ENCODE measurements at regions not wholly inside any gene's neighbourhood (a gene's known extent, or its start where the extent isn't known, plus 50 kb on each side); places are given as distances from the start of the nearest gene placed in this dataset.

- DNase-seq, result no peak
Observed at GRCh38 chr13:111949311-111949710, 117.6 kb upstream of the SOX1 start.

DNA sequence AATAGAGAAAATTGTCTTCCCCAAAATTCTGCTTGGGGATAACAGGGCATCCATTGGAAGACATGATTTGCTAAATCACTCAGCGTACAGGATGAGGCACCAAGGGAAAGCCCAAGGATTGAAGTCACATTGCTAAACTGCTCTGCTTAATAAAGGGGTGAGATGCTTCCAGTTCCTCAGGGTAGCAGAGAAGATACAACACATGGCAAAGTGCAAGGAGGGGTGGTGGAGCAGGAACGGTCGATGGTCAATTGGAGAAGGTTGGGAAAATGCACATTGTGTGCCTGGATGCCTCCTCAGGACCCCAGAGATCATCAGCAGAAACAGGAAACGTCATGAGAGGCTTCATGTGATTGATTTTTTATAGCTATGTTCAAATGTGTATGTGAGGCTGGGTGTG, 116.3 kb upstream of the SOX1 start:
- DNase-seq, result no peak

- no peak for DNase-seq
Observed at GRCh38 chr13:111952032-111952431, 114.9 kb upstream of the SOX1 start.

GRCh38 chr13:111952814-111953213, 114.1 kb upstream of the SOX1 start:
- DNase-seq, result no peak

DNA sequence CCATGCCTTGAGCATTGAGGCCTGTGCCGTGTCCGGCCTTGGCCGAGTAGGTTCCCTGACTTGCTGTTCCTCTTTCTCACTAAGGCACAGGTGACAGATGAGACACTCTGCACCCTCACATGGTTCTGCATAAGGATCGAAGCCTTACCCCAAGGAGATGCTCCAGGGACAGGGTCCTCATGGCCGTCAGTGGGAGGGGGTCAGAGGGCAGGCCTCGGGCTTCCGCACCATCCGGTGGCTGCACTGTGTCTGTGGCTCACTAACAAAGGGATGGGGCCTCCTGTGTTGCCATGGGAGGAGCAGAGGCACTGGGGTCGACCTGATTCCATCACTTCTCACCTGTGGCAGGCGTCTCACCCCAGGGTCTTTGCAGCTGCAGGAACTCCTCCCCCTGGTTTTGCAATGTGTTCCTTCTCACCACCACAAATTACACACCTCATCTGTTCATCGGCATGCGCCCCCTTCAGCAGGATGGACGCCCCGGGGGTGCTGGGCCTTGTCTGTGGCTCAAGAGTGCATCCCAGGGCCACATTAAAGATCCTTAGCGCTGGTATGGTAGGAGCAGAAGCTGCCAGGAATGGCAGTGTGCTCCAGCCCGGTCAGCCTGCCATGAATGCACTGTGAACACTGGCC, 113.3 kb upstream of the SOX1 start:
- no peak for DNase-seq

- DNase-seq, result no peak
Observed at GRCh38 chr13:111954661-111955411, 112.1 kb upstream of the SOX1 start.

GRCh38 chr13:111955412-111956065, 111.4 kb upstream of the SOX1 start:
- DNase-seq, result no peak

GRCh38 chr13:111956261-111957151, 110.4 kb upstream of the SOX1 start:
- no peak for DNase-seq

DNA sequence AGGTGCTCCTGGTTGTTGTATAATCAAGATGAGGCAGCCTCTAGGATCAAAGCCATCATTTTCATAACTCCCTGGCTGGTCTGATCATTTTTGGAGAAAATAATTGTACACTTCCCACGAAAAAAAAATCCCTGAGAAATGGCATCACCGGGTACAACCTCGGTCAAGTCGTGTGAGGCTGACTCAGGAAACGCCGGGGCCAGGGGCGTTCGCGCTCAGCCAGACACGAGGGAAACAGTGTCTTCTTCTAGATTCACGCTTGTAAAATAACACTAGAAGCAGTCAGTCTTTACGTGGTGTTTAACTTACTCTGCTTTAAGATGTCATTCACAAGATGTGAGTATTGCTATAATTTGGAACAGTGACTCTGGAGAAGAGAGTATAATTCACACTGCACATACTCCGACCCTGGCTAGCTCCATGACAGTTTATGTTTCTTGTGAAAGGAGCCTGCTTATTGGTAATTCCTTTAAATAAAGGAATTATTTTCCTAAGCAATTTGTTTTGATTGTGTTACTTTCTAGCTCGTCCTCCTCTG, 109.0 kb upstream of the SOX1 start:
- no peak for DNase-seq

DNA sequence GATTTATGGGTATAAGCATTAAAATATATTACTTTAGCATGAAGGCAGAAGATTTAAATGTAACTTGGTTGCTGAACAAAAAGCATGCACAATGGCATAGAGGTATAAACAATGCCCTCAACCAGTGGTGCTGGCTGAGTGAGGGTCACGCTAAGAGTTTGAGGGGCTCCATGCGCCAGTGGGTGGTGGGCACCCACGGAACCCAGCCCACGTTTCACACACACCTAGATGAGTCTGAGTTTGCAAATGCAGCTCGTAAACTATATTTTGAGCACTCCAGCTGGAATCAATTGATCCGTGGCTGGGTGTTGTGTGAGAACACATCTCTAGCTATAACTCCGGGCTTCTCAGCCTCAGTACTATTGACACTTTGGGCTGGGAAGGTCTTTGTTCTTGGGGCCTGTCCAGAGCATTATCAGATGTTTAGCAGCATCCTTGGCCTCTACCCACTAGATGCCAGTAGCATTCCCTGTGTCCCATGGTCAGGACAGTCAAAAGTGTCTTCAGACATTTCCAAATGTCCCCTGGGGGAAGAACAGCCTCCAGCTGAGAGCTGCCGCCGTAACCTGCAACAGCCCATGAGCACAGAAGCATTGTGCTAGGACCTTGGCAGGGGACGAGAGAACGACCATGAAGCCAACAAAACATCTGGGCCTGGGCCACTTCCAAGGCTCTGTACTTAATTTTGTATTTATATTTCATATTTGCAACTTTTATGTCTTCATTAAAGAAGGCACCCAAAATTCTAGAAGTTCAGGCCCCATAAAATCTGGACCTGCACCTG, 108.1 kb upstream of the SOX1 start:
- no peak for DNase-seq

DNA sequence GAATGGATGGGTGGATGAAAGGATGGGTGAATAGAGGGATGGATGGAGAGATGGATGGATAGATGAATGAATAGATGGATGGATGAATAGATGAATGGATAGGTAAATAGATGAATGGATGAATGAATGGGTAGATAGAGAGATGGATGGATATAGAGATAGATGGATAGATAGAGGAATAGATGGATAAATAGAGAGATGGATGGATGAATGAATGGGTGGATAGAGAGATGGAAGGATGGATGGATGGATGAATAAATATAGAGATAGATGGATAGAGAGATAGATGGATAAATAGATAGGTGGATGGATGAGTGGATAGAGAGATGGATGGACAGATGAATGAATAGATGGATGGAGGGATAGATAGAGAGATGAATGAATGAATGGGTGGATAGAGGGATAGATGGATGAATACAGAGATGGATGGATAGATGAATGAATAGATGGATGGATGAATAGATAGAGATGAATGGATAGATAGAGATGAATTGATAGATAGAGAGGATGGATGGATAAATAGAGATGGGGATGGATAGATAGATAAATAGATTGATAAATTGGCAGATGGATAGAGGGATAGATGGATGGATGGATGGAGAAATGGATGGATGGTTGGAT, 106.7 kb upstream of the SOX1 start:
- DNase-seq, result no peak

DNA sequence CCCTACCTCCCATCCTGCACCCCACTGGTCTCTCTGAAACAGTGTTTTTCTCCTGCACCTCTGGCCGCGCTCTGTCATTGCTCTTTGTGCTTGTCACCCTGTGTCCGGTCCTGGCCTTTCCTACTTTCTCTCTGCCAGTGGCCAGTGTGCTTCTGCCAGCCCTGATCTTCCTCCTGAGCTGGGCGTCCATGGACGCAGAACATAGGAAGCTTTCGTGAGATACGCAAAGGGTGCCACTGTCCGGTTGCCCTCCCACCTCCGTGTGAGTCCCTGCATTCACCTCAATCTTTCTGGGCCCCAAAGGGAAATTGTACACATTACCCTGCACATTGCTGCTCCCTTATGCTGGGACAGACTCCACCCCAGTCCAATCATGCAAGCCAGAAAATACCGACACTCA, 105.7 kb upstream of the SOX1 start:
- no peak for DNase-seq

DNA sequence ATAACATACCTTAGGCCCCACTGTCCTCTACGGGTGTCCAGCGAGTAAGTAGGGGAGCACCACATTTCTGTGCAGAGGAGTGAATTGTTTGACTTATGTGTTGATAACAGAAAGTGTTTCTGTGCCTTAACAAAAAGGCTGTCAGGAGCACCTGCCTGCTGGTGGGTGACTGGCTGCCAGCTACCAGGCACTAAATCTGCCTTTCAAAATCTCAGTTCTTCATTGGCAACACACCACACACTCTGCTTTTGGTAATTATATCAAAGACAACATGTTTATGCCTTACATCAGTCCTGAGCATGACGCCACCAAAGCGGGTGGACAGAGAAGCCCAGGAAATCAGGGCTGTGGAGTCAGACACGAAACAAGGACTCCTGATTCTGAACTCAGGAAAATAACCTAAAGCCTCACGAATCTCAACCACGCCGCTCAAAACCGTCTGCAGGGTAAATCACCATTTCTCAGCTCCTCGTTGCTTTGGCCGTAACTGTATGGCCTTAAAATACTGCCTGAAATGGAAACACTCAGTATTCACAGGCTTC, 105.2 kb upstream of the SOX1 start:
- no peak for DNase-seq

- no peak for DNase-seq
Observed at GRCh38 chr13:111962431-111962891, 104.5 kb upstream of the SOX1 start.

DNA sequence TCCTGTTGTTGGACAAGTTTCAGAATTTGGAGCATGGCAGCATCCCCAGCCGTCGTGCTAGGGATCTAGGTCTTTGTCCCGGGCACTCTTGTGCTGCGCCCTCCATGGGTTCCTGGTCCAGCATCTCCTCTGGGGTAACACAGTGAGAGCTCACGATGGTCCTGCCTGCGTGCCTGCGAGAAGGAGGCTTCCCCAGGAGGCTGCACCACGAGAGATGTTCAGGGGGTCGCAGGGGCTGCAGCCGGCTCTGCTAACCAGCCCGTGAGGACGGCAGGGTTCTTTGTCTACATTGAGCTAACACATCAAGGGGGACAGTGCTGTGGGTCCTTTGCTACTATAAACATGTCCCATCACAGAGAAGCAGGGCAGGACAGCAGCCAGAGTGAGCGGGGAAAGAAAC, 103.9 kb upstream of the SOX1 start:
- DNase-seq, result no peak

GRCh38 chr13:111964411-111965035, 102.4 kb upstream of the SOX1 start:
- no peak for DNase-seq

DNA sequence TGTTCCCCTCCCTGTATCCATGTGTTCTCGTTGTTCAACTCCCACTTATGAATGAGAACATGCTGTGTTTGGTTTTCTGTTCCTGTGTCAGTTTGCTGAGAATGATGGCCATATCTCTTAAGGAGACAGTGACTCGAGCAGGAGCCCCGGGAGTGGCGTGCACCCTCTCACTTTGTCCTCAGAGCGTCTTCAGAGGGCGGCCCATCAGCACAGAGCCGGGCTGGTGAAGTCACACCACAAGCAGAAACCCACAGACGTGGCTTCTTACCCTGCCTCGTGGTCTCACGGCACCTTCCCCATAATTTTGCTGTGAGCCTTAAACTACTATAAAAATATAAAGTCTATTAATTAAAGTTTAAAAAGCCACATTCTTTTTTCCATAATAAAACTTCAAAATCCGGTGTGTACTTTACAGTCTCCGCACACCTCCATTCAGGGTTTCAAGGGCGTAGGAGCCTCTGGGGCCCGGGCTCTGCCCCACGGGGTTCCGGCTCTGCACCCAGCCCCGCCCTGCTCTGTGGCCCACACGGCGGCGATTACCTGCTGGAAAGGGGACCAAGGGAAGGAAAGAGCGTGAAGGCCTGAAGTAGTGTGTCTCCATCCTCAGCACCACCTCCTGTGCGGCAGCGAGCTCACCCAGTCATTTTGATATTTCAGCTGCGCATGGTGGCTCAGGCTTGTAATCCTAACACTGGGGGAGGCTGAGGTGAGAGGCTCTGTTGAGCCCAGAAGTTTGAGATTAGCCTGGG, 101.3 kb upstream of the SOX1 start:
- no peak for DNase-seq

- no peak for DNase-seq
Observed at GRCh38 chr13:111966933-111967332, 100.0 kb upstream of the SOX1 start.
